ENCODE measurements at regions not wholly inside any gene's neighbourhood (a gene's known extent, or its start where the extent isn't known, plus 50 kb on each side); places are given as distances from the start of the nearest gene placed in this dataset.

DNA sequence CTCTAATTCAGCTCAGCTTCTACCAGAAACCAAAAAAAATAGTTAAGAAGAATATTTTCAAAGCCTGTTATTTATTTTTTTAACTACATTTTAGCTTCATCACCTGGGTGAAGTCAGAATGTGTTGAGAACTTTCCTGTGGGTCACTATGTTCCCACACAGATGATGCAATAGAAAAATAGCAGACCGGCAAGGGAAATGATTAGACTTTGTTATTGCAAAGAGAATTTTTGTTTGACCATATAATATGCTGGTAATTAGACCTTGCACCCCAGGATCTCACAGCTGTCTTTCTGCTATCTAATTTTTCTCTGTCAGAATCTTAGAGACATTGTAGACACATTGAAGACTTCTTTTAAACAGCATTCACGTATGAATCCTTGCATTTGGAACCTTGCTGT, 299.3 kb downstream of the TBX15 start:
- no peak for DNase-seq (ENCODE audit: low spot score)
- TF ChIP-seq, protein P1, sequence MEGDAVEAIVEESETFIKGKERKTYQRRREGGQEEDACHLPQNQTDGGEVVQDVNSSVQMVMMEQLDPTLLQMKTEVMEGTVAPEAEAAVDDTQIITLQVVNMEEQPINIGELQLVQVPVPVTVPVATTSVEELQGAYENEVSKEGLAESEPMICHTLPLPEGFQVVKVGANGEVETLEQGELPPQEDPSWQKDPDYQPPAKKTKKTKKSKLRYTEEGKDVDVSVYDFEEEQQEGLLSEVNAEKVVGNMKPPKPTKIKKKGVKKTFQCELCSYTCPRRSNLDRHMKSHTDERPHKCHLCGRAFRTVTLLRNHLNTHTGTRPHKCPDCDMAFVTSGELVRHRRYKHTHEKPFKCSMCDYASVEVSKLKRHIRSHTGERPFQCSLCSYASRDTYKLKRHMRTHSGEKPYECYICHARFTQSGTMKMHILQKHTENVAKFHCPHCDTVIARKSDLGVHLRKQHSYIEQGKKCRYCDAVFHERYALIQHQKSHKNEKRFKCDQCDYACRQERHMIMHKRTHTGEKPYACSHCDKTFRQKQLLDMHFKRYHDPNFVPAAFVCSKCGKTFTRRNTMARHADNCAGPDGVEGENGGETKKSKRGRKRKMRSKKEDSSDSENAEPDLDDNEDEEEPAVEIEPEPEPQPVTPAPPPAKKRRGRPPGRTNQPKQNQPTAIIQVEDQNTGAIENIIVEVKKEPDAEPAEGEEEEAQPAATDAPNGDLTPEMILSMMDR (IDR thresholded peaks at IDR 0.05; ENCODE audit: extremely low read depth, missing control alignments) = no peak

DNA sequence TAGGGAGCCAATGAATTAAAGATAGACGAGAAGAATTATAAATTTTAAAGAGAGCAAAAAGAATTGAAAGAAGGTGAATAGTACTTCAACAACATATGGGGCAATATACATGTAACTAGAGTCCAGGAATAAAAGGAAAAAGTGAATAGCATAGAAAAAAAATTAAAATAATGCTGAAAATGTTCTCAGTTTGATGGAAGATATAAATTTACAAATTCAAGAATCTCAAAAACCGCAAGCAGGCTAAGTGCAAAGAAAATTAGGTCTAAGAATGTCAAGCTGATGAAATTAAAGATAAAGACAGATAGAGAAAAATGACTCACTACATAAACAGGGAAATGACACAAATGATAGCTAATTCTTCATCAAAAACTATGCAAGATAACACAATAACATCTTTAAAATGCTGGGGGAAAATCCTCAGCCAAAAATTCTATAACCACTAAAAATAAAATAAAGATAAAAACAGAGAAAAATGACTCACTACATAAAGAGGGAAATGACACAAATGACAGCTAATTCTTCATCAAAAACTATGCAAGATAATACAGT, 326.3 kb downstream of the TBX15 start:
- no peak for DNase-seq (ENCODE audit: low spot score)

DNA sequence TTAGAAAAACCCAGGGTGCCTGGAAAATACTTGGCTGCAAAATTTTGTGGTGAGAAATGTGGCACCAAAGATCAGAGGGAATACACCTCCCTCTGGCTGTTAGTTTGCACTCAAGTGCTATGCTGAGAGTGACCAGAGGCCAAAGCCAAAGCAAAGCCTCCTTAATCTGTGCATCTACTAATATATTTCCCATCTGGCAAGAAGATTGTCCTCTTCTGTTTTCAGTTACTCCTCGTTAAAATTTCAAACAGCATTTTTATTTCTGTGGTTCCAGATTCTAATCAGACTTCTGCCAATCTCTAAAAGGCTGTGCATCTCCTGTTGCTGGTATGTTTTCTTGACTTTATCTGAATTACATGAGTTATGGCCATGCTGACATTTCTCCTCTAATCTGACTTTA, 327.4 kb downstream of the TBX15 start:
- no peak for DNase-seq (ENCODE audit: low spot score)
- TF ChIP-seq, protein P1 (IDR thresholded peaks at IDR 0.05; ENCODE audit: extremely low read depth, missing control alignments) = no peak

More for the DNA sequence above, 326.3 kb downstream of the TBX15 start:
- TF ChIP-seq, protein P1 (IDR thresholded peaks at IDR 0.05; ENCODE audit: extremely low read depth, missing control alignments) = no peak

DNA sequence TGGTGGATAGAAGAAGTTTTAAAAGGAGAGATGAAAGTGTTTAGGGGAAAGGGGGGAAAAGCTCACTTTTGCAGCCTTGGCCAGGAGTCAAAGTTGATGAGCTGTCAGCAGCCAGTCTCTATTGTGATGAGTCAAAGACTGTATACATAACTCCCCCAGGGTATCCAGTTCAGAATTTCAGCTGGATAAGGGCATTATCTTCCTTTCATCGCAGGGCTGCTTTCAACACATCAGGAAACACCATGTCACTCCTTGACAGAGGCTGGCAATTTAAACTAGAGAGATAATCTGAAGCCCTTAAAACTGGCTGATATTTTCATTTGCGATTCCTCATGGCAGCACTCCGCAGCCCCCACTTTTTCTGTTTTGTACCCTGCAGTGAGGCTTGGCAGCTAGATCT, 328.5 kb downstream of the TBX15 start:
- DNase-seq (ENCODE audit: low spot score) = no peak
- TF ChIP-seq, protein P1 (IDR thresholded peaks at IDR 0.05; ENCODE audit: extremely low read depth, missing control alignments) = no peak

DNA sequence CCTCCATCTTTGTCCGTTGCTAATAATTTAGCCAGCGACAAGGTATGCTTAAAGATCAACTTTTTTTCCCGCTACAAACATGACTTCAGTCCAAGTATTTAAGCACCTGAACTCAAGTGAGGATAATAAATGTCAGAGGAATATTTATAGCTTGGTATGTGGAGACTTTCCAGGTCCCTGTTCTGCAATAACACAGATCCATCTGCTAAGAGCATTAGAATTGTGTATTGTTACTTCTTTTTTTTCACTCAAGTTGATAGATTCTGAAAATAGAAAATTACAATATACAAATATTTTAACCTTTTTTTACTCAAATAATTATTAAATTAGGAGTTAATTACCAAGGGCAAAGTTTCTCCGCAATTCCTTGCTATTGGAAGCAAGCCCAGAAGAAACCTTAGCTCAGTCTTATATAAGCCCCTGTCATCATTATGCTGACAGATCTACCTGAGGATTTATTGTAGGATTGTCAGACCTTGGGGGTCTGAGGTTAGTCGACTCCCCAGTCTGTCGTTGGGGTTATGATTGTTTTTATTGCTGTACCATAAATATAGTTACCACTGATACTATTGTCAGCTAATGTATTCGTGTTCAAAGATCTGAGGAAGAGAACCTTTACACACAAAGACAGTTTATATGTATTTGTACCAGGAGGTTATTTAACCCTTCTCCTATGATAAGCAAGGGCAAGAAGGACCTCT, 337.9 kb downstream of the TBX15 start:
- DNase-seq (ENCODE audit: low spot score) = no peak
- TF ChIP-seq, protein P1 (IDR thresholded peaks at IDR 0.05; ENCODE audit: extremely low read depth, missing control alignments) = no peak

GRCh38 chr1:118649369-118650106, 338.6 kb downstream of the TBX15 start:
- TF ChIP-seq, protein P1 (IDR thresholded peaks at IDR 0.05; ENCODE audit: extremely low read depth, missing control alignments) = no peak

GRCh38 chr1:118636004-118636403, 352.1 kb downstream of the TBX15 start:
- TF ChIP-seq, protein P1 (IDR thresholded peaks at IDR 0.05; ENCODE audit: extremely low read depth, missing control alignments) = no peak
- DNase-seq (ENCODE audit: low spot score) = no peak

More at GRCh38 chr1:118649369-118650106, 338.6 kb downstream of the TBX15 start:
- no peak for DNase-seq (ENCODE audit: low spot score)

Data from GM20000 (cell line).